ENCODE measurements at regions not wholly inside any gene's neighbourhood (a gene's known extent, or its start where the extent isn't known, plus 50 kb on each side); places are given as distances from the start of the nearest gene placed in this dataset.

DNA sequence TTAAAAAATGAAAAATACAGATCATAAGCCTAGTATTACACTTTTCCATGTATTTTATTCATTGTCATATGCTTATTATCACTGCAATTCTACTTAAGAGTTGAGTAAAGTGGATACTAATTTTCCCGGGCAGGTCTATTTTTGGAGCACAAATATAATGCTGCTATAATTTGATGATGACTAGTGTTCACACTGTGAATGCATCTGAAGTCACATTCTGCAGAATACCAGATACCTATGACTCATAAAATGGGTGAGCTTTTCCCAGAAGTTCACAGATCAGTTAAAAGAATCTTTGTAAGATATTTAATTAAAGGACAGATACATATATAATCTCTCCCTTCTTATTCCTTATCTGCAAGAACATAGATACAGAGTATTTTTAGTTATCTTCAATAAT lies 79.8 kb upstream of the MC4R start:
- no peaks in the 10 kb centered on the region for H3K9me1 ChIP-seq (ENCODE audit: control insufficient read depth, insufficient read depth, low read length)
- in situ Hi-C loops (cut with MboI) = no loop called here
- H3K36me3 ChIP-seq (ENCODE audit: control insufficient read depth, insufficient read depth, low read length) = no peaks in the 10 kb centered on the region
- intact Hi-C loops (cut with micrococcal nuclease) = no loop called here
- no peak for ATAC-seq
- DNase-seq (ENCODE audit: extremely low read depth in 1 of 4, low spot score in 3 of 4) = no peak
- CTCF ChIA-PET (ENCODE audit: low intra/inter-chr PET ratio) = no interaction called here
- POLR2A ChIA-PET = no interaction called here
- H3K4me2 ChIP-seq (ENCODE audit: insufficient read depth, low read length) = no peak overlapping the region
- H4K20me1 ChIP-seq (replicated peaks; ENCODE audit: control insufficient read depth, insufficient read depth, low read length) = no peaks in the 10 kb centered on the region
- H3K79me2 ChIP-seq (ENCODE audit: control insufficient read depth, insufficient read depth, low read length) = no peaks in the 10 kb centered on the region
- H3K4me3 ChIP-seq = no peak overlapping the region
- no TSS peak for BruUV-seq (replicated peaks)
- WGBS (ENCODE audit: insufficient coverage, low coverage, missing lambda C conversion rate) = 0% methylated on average over 1 of the region's 1 CpG
- FAIRE-seq = no peak
- H3K4me1 ChIP-seq (replicated peaks in 1 of 2; ENCODE audit: control insufficient read depth in 2 of 2, insufficient read depth in 2 of 2, low read length in 2 of 2) = no peaks in the 10 kb centered on the region
- TF ChIP-seq, protein P1, sequence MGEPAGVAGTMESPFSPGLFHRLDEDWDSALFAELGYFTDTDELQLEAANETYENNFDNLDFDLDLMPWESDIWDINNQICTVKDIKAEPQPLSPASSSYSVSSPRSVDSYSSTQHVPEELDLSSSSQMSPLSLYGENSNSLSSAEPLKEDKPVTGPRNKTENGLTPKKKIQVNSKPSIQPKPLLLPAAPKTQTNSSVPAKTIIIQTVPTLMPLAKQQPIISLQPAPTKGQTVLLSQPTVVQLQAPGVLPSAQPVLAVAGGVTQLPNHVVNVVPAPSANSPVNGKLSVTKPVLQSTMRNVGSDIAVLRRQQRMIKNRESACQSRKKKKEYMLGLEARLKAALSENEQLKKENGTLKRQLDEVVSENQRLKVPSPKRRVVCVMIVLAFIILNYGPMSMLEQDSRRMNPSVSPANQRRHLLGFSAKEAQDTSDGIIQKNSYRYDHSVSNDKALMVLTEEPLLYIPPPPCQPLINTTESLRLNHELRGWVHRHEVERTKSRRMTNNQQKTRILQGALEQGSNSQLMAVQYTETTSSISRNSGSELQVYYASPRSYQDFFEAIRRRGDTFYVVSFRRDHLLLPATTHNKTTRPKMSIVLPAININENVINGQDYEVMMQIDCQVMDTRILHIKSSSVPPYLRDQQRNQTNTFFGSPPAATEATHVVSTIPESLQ (CRISPR knock-in tag; IDR thresholded peaks at IDR 0.05) = no peak
- no peak for TF ChIP-seq ZNF140 (CRISPR knock-in tag; IDR thresholded peaks at IDR 0.05)
- no peak for TF ChIP-seq CBX2 (IDR thresholded peaks at IDR 0.05; ENCODE audit: insufficient read depth, low read length, poor library complexity, severe bottlenecking)
- no peak for TF ChIP-seq ZC3H4 (CRISPR knock-in tag; IDR thresholded peaks at IDR 0.05; ENCODE audit: borderline replicate concordance)
- TF ChIP-seq, protein P2, sequence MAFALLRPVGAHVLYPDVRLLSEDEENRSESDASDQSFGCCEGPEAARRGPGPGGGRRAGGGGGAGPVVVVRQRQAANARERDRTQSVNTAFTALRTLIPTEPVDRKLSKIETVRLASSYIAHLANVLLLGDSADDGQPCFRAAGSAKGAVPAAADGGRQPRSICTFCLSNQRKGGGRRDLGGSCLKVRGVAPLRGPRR (CRISPR knock-in tag; IDR thresholded peaks at IDR 0.05) = no peak
- H3K9me3 ChIP-seq (replicated peaks; ENCODE audit: control insufficient read depth, insufficient read depth, low read depth, low read length) = no peaks in the 10 kb centered on the region
- no peak overlapping the region for H2AFZ ChIP-seq (ENCODE audit: low read depth, low read length)
- H3K9ac ChIP-seq (ENCODE audit: insufficient read depth in 1 of 2, low read depth in 2 of 2, low read length in 2 of 2) = no peak overlapping the region
- H3K27ac ChIP-seq (ENCODE audit: extremely low read depth, low read depth, low read length) = no peak overlapping the region
- no peaks in the 10 kb centered on the region for H3K27me3 ChIP-seq (ENCODE audit: control insufficient read depth in 2 of 2, insufficient read depth in 2 of 2, low read length in 2 of 2)
